Rectal smooth muscle tissue (tissue), 1 donor: ENCODE measurements at regions not wholly inside any gene's neighbourhood (a gene's known extent, or its start where the extent isn't known, plus 50 kb on each side); places are given as distances from the start of the nearest gene placed in this dataset.
"Not testable (repeated sequence)": the region's sequence is repeated elsewhere in the genome, so short reads cannot be mapped to it uniquely, and the experiment has no call there.

Experiments used
- H3K27ac ChIP-seq: one replicate; pipeline ENCODE4 v1.7.0; 2013; ENCODE audit warnings: low read depth, low read length, inconsistent platforms
- H3K27me3 ChIP-seq: one replicate; pipeline ENCODE4 v1.7.0; 2013; ENCODE audit warnings: low read length; ENCODE audit not compliant: control insufficient read depth, insufficient read depth
- H3K36me3 ChIP-seq: one replicate; pipeline ENCODE4 v1.7.0; 2013; ENCODE audit warnings: low read length; ENCODE audit not compliant: control insufficient read depth, insufficient read depth
- H3K4me1 ChIP-seq: one replicate; pipeline ENCODE4 v1.7.0; 2013; ENCODE audit warnings: low read length; ENCODE audit not compliant: control insufficient read depth, insufficient read depth
- H3K4me3 ChIP-seq: one replicate; pipeline ENCODE4 v1.7.0; 2013; ENCODE audit warnings: low read length
- H3K9ac ChIP-seq: one replicate; pipeline ENCODE4 v1.7.0; 2013; ENCODE audit warnings: low read length

DNA sequence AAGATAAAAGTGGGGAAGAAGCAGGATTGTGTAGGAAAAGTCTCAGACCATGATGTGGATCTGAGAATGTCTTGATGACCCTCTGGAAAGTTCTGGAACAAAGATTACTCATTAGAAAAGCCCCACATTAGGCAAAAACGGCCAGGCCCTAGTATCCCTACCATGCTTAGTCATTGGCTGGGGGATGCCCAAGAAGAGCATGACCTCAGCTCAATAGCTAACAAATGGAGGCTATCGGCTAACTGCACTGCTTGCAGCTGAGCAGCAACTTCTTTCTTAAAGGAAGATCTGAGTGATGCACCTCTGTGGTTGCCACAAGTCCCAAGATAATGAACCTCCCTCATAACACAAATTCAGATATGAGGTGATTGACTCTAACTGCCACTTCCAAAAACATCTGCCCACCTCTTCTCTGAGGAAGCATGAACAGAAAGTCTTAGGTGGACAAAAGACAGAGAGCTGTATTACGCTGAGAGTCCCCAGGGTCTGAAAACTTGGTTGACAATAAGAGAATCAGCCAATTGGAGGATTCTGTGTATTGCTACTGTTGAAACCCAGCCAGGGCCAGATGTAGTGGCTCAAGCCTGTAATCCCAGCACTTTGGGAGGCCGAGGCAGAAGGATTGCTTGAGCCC lies 64.6 kb upstream of the AK4 start:
- H3K9ac ChIP-seq = no peak overlapping the region
- no peak overlapping the region for H3K4me3 ChIP-seq

DNA sequence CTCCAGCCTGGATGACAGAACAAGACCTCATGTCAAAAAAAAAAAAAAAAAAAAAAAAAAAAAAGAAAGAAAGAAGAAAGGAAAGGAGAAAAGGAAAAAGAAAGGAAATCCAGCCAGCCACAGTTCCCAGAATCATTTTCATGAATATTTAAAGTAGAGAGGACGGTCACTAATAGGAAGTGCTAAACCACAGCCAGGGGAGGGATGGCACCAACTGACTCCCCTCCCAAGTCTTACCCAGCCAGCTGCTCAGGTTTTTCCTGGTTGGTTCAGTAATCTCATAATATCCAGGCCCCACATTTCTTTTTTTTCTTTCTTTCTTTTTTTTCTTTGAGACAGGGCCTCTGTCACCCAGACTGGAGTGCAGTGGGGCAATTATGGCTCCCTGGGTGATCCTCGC lies 63.9 kb upstream of the AK4 start:
- H3K4me3 ChIP-seq = no peak overlapping the region
- no peaks in the 10 kb centered on the region for H3K27me3 ChIP-seq
- H3K4me1 ChIP-seq = no peaks in the 10 kb centered on the region
- H3K36me3 ChIP-seq = no peaks in the 10 kb centered on the region
- no peak overlapping the region for H3K9ac ChIP-seq
- no peak overlapping the region for H3K27ac ChIP-seq

More for the DNA sequence above, 64.6 kb upstream of the AK4 start:
- Histone ChIP-seq H3K27ac (no peak overlapping the region), H3K36me3 (no peaks in the 10 kb centered on the region), H3K27me3 (no peaks in the 10 kb centered on the region), H3K4me1 (no peaks in the 10 kb centered on the region)

DNA sequence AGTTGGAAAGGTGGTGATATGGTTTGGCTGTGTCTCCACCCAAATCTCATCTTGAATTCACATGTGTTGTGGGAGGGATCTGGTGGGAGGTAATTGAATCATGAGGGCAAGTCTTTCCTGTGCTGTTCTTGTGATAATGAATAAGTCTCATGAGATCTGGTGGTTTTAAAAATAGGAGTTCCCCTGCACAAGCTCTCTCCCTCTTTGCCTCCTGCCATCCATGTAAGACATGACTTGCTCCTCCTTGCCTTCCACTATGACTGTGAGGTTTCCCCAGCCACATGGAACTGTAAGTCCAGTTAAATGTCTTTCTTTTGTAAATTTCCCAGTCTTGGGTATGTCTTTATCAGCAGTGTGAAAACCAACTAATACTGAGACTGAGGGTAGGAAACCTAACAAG lies 60.5 kb upstream of the AK4 start:
- H3K4me1 ChIP-seq, H3K9ac ChIP-seq, H3K27ac ChIP-seq, H3K4me3 ChIP-seq, H3K36me3 ChIP-seq, H3K27me3 ChIP-seq: not testable (repeated sequence)

DNA sequence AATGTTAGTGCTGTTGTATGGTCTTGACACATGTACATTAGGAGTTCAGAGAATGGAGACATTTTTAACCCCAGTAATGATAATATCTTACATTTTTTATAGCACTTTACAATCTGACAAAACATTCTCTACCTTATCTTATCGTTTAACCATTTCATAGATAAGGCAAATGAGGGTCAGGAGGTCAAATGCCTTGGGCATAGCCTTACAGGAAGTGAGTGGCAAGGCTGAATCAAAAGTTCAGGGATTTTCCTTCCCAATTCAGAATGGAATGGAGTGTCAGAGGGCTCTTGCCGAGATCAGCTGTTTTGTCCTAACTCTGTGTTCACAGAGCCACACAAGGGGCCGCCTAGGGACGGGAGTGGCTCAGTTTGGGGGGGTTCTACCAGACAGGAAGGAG lies 57.6 kb upstream of the AK4 start:
- no peak overlapping the region for H3K27ac ChIP-seq
- H3K36me3 ChIP-seq = no peaks in the 10 kb centered on the region
- no peaks in the 10 kb centered on the region for H3K4me1 ChIP-seq
- H3K9ac ChIP-seq = no peak overlapping the region
- H3K27me3 ChIP-seq = no peaks in the 10 kb centered on the region
- H3K4me3 ChIP-seq = no peak overlapping the region

DNA sequence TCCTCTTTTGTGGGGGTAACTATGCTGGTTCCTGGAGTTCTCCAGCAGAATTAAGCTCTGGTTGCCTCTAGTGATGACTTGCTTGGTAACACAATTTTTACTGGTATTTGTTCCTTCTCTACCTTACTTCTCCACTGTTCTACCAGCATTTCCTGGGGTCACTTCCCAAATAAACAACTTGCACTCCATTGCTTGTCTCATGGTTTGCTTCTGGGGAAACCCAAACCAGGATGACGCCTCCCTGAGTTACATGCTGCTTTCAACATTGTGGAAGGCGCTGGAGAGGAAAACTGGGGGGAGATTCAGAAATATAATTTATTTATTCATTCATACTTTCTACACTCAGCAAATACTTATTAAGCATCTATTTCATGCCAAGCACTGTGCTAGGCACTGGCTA lies 55.3 kb upstream of the AK4 start:
- H3K27me3 ChIP-seq = no peaks in the 10 kb centered on the region
- H3K36me3 ChIP-seq = no peaks in the 10 kb centered on the region

DNA sequence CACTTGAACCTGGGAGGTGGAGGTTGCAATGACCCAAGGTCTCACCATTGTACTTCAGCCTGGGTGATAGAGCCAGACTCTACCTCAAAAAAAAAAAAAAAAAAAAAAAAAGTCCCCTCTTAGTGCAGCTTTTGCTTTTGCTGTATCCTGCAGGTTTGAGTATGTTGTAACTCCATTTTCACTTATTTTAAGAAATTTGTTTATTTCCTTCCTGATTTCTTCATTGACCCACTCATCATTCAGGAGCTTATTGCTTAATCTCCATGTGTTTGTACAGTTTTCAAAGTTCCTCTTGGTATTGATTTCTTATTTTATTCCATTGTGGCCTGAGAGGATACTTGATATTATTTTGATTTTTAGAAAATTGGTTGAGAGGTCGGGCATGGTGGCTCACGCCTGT lies 50.9 kb upstream of the AK4 start:
- no peaks in the 10 kb centered on the region for H3K27me3 ChIP-seq
- H3K4me3 ChIP-seq = no peak overlapping the region
- H3K36me3 ChIP-seq = no peaks in the 10 kb centered on the region
- no peaks in the 10 kb centered on the region for H3K4me1 ChIP-seq
- no peak overlapping the region for H3K9ac ChIP-seq
- no peak overlapping the region for H3K27ac ChIP-seq

More for the DNA sequence above, 55.3 kb upstream of the AK4 start:
- H3K4me1 ChIP-seq = no peaks in the 10 kb centered on the region
- H3K9ac ChIP-seq = no peak overlapping the region
- no peak overlapping the region for H3K4me3 ChIP-seq
- no peak overlapping the region for H3K27ac ChIP-seq
